SK-N-SH (cell line): ENCODE measurements at regions not wholly inside any gene's neighbourhood (a gene's known extent, or its start where the extent isn't known, plus 50 kb on each side); places are given as distances from the start of the nearest gene placed in this dataset.

Experiments used
- CTCF ChIA-PET: fragments of 300-600, 350-600 bp; formaldehyde crosslinking; extraction: SDS; loops from one replicate; lab custom pipeline; 2021; lab: Yijun Ruan, JAX
- POLR2A ChIA-PET: fragments of 350-600 bp; sonication (Branson Sonifier 250); formaldehyde crosslinking; extraction: SDS; loops from one replicate; lab custom pipeline; 2020; ENCODE audit warnings: antibody characterized with exemption, inconsistent platforms; lab: Yijun Ruan, JAX
- DNase-seq: peaks from one replicate; pipeline ENCODE4 v3.0.0; 2012
- H2AFZ ChIP-seq: fragments of 200-600 bp; sonication (generic); 2 replicates; pipeline ENCODE4 v1.8.1; 2016; ENCODE audit warnings: antibody characterized with exemption, mild to moderate bottlenecking, low read depth
- H3F3A ChIP-seq: fragments of 200-600 bp; sonication (generic); replicated peaks from 2 replicates; pipeline ENCODE3; 2016; ENCODE audit warnings: antibody characterized with exemption, mild to moderate bottlenecking; ENCODE audit not compliant: insufficient read depth
- H3K27ac ChIP-seq, 2 experiments: fragments of 200-500 bp in 1 of 2; fragments of 200-600 bp in 1 of 2; sonication (Bioruptor generic) in 1 of 2; sonication (generic), shearing (Covaris generic) in 1 of 2; 2 replicates each; pipeline versions ENCODE4 v1.5.1 to v1.6.1; 2014 to 2016; ENCODE audit warnings: low read depth in 2 of 2, inconsistent platforms in 1 of 2, low read length in 1 of 2, mild to moderate bottlenecking in 1 of 2, mixed read lengths in 1 of 2
- H3K27me3 ChIP-seq: fragments of 200-600 bp; sonication (generic), shearing (Covaris generic); 2 replicates; pipeline ENCODE4 v1.6.1; 2016; ENCODE audit warnings: mixed run types; ENCODE audit not compliant: insufficient read depth
- H3K36me3 ChIP-seq, 2 experiments: fragments of 200-500 bp in 1 of 2; fragments of 200-600 bp in 1 of 2; sonication (Bioruptor generic) in 1 of 2; sonication (generic) in 1 of 2; replicated peaks in 1 of 2; 2 replicates each; pipeline versions ENCODE3 to v1.5.1; 2014 to 2016; ENCODE audit warnings: low read length in 1 of 2, mild to moderate bottlenecking in 1 of 2; ENCODE audit not compliant: insufficient read depth in 2 of 2, control insufficient read depth in 1 of 2
- H3K4me1 ChIP-seq, 2 experiments: fragments of 200-500 bp in 1 of 2; fragments of 200-600 bp in 1 of 2; sonication (Bioruptor generic) in 1 of 2; sonication (generic), shearing (Covaris generic) in 1 of 2; 2 replicates each; pipeline versions ENCODE4 v1.5.1 to v1.6.1; 2014 to 2016; ENCODE audit warnings: low read depth in 1 of 2, low read length in 1 of 2, mixed run types in 1 of 2; ENCODE audit not compliant: insufficient read depth in 2 of 2, control insufficient read depth in 1 of 2
- H3K4me2 ChIP-seq: fragments of 200-600 bp; sonication (generic), shearing (Covaris generic); 2 replicates; pipeline ENCODE4 v1.6.1; 2017; ENCODE audit warnings: mixed run types
- H3K4me3 ChIP-seq, 2 experiments: fragments of 200-500 bp in 1 of 2; fragments of 200-600 bp in 1 of 2; sonication (Bioruptor generic) in 1 of 2; sonication (generic), shearing (Covaris generic) in 1 of 2; 2 replicates each; pipeline versions ENCODE4 v1.5.1 to v1.8.1; 2014 to 2016; ENCODE audit warnings: low read depth in 2 of 2, inconsistent platforms in 1 of 2, low read length in 1 of 2, mild to moderate bottlenecking in 1 of 2, mixed read lengths in 1 of 2, moderate library complexity in 1 of 2
- H3K79me2 ChIP-seq: fragments of 200-600 bp; sonication (generic); 2 replicates; pipeline ENCODE4 v1.8.1; 2017; ENCODE audit warnings: mild to moderate bottlenecking; ENCODE audit not compliant: insufficient read depth
- H3K9ac ChIP-seq: fragments of 200-600 bp; sonication (generic); 2 replicates; pipeline ENCODE4 v1.6.1; 2017; ENCODE audit warnings: mixed run types
- H3K9me2 ChIP-seq: fragments of 200-600 bp; sonication (generic); 2 replicates; pipeline ENCODE4 v1.6.1; 2017; ENCODE audit warnings: mixed run types
- H3K9me3 ChIP-seq: fragments of 200-600 bp; sonication (generic); 2 replicates; pipeline ENCODE4 v1.6.1; 2017; ENCODE audit warnings: mixed run types, mild to moderate bottlenecking, moderate library complexity
- H4K20me1 ChIP-seq: fragments of 200-600 bp; sonication (generic); 2 replicates; pipeline ENCODE4 v1.6.1; 2017; ENCODE audit warnings: mild to moderate bottlenecking, mixed run types; ENCODE audit not compliant: insufficient read depth
- CHD2 ChIP-seq: fragments of 150-350 bp; IDR thresholded peaks from 2 replicates; pipeline ENCODE4 v1.6.1; 2018; ENCODE audit warnings: low read length; ENCODE audit not compliant: partially characterized antibody
- ELF1 ChIP-seq: IDR thresholded peaks from 2 replicates; pipeline ENCODE4 v1.4.0; 2012
- EP300 ChIP-seq, 2 experiments: IDR thresholded peaks; 2 replicates each; pipeline versions ENCODE4 v1.4.0 to v1.6.1; 2012; ENCODE audit warnings: borderline replicate concordance in 1 of 2, low read depth in 1 of 2, low read length in 1 of 2
- EZH2phosphoT487 ChIP-seq: fragments of 200-600 bp; sonication (generic); IDR thresholded peaks from 2 replicates; pipeline ENCODE4 v1.6.1; 2017; ENCODE audit warnings: low read depth, mixed run types, mild to moderate bottlenecking, antibody characterized with exemption, moderate library complexity, borderline replicate concordance
- FOSL2 ChIP-seq: IDR thresholded peaks from 2 replicates; pipeline ENCODE4 v1.4.0; 2012; ENCODE audit warnings: low read depth, mild to moderate bottlenecking, moderate library complexity, borderline replicate concordance
- FOXJ3 ChIP-seq: sonication (generic); formaldehyde crosslinking; IDR thresholded peaks from 2 replicates; pipeline ENCODE4 v1.5.1; 2020; ENCODE audit warnings: mild to moderate bottlenecking, missing genetic modification reagents
- GABPA ChIP-seq: IDR thresholded peaks from 2 replicates; pipeline ENCODE4 v1.4.0; 2012; ENCODE audit warnings: low read depth, mild to moderate bottlenecking
- JUND ChIP-seq: IDR thresholded peaks from 2 replicates; pipeline ENCODE4 v1.4.0; 2012
- MAX ChIP-seq: IDR thresholded peaks from 2 replicates; pipeline ENCODE4 v1.4.0; 2012; ENCODE audit warnings: low read depth
- MEF2A ChIP-seq: IDR thresholded peaks from 2 replicates; pipeline ENCODE4 v1.4.0; 2012; ENCODE audit warnings: low read depth, borderline replicate concordance
- MXI1 ChIP-seq: IDR thresholded peaks from 2 replicates; pipeline ENCODE4 v1.6.1; 2012; ENCODE audit warnings: mild to moderate bottlenecking, low read depth, low read length, improper control_type of control experiment
- NFIC ChIP-seq: IDR thresholded peaks from 2 replicates; pipeline ENCODE4 v1.4.0; 2012; ENCODE audit warnings: borderline replicate concordance
- NRF1 ChIP-seq: IDR thresholded peaks from 2 replicates; pipeline ENCODE4 v1.6.1; 2012; ENCODE audit warnings: low read depth, mild to moderate bottlenecking, low read length
- POLR2AphosphoS5 ChIP-seq: IDR thresholded peaks from 2 replicates; pipeline ENCODE4 v1.6.1; 2012; ENCODE audit warnings: low read depth, low read length
- RAD21 ChIP-seq: IDR thresholded peaks from 2 replicates; pipeline ENCODE4 v1.6.1; 2012; ENCODE audit warnings: mild to moderate bottlenecking, low read length
- RCOR1 ChIP-seq: fragments of 150-350 bp; IDR thresholded peaks from 2 replicates; pipeline ENCODE4 v1.6.1; 2017; ENCODE audit warnings: antibody characterized with exemption, low read length
- RFX5 ChIP-seq: IDR thresholded peaks from 2 replicates; pipeline ENCODE4 v1.6.1; 2012; ENCODE audit warnings: mild to moderate bottlenecking, improper control_type of control experiment, low read length
- RXRA ChIP-seq: IDR thresholded peaks from 2 replicates; pipeline ENCODE4 v1.4.0; 2012; ENCODE audit warnings: low read depth, mild to moderate bottlenecking, borderline replicate concordance
- SIN3A ChIP-seq: IDR thresholded peaks from 2 replicates; pipeline ENCODE4 v1.6.1; 2012; ENCODE audit warnings: low read depth, mild to moderate bottlenecking, low read length, moderate library complexity, borderline replicate concordance
- TCF12 ChIP-seq: IDR thresholded peaks from 2 replicates; pipeline ENCODE4 v1.4.0; 2012
- TEAD4 ChIP-seq: IDR thresholded peaks from 2 replicates; pipeline ENCODE4 v1.4.0; 2012; ENCODE audit warnings: mild to moderate bottlenecking, borderline replicate concordance; ENCODE audit not compliant: insufficient read depth
- USF2 ChIP-seq: fragments of 150-350 bp; IDR thresholded peaks from 2 replicates; pipeline ENCODE4 v1.6.1; 2017; ENCODE audit warnings: antibody characterized with exemption, low read length, low read depth, borderline replicate concordance
- YY1 ChIP-seq: IDR thresholded peaks from 2 replicates; pipeline ENCODE4 v1.4.0; 2012; ENCODE audit warnings: low read depth, mild to moderate bottlenecking
- WGBS: methylation state at CpG from one replicate; pipeline ENCODE4 v1.1.6; 2017; ENCODE audit warnings: low lambda C conversion rate; 5-methylcytosine and 5-hydroxymethylcytosine counted together
- TF ChIP-seq, protein P1 (sequence below): IDR thresholded peaks from 2 replicates; pipeline ENCODE4 v1.4.0; 2012; ENCODE audit warnings: low read depth, borderline replicate concordance
- TF ChIP-seq, protein P2 (sequence below): IDR thresholded peaks from 2 replicates; pipeline ENCODE4 v1.4.0; 2012; ENCODE audit warnings: low read depth, borderline replicate concordance

DNA sequence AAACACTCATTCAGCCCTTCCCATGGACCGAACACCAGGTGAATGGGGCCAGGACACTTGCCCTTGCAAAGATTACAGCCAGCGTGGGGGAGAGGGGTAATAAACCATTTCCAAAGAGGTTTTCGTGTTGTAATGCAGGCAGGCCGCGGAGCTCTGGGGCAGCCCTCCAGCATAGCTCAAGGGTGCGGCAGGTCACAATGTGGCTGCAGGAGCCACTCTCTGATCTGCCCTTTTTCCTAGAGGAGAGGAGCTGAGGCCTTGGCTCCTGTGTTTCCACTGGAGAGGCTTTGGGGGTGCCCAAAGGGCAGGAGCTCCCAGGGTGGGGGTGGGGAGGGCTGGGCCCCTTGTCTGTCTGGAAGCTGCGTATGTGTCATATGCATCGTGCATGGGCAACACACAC is 134.2 kb upstream of the NECTIN1 start:
- 69% methylated on average over 8 of the region's 8 CpGs for WGBS
- H3K4me3 ChIP-seq, result no peak overlapping the region
- H4K20me1 ChIP-seq, result no peaks in the 10 kb centered on the region
- no peaks in the 10 kb centered on the region for H3K9me2 ChIP-seq
- no peaks in the 10 kb centered on the region for H3K9me3 ChIP-seq
- H3K4me1 ChIP-seq, result peaks cover 0 to 38% of the 10 kb centered on the region in 2 experiments; a peak in 1 of 4 replicates
- DNase-seq, result no peak
- CTCF ChIA-PET, result interaction anchor here (1.2 kb wide), 1 partner anchor 10 kb away, joined by 5 read pairs; no protein-coding TSS in a partner anchor
- peak overlapping the region in 1 of 2 experiments; percentile 36; a peak in 2 of 4 replicates for H3K27ac ChIP-seq
- no peak overlapping the region for H3K4me2 ChIP-seq
- no peak overlapping the region for H3K9ac ChIP-seq
- H3F3A ChIP-seq, result no peaks in the 10 kb centered on the region
- POLR2A ChIA-PET, result no interaction called here
- TF ChIP-seq GABPA, result no peak
- TF ChIP-seq EP300 (IDR thresholded peaks at IDR 0.05; ENCODE audit: borderline replicate concordance in 1 of 2, low read depth in 1 of 2, low read length in 1 of 2), result no peak
- TF ChIP-seq USF2, result no peak
- TF ChIP-seq RXRA, result no peak
- TF ChIP-seq, protein P1, sequence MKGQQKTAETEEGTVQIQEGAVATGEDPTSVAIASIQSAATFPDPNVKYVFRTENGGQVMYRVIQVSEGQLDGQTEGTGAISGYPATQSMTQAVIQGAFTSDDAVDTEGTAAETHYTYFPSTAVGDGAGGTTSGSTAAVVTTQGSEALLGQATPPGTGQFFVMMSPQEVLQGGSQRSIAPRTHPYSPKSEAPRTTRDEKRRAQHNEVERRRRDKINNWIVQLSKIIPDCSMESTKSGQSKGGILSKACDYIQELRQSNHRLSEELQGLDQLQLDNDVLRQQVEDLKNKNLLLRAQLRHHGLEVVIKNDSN, result no peak
- no peak for TF ChIP-seq RCOR1
- no peak for TF ChIP-seq FOXJ3 (CRISPR knock-in tag)
- no peak for TF ChIP-seq CHD2
- TF ChIP-seq NFIC, result no peak
- TF ChIP-seq EZH2phosphoT487, result no peak
- no peak for TF ChIP-seq RFX5
- TF ChIP-seq SIN3A, result no peak
- no peak for TF ChIP-seq TCF12
- no peak for TF ChIP-seq FOSL2
- no peak for TF ChIP-seq POLR2AphosphoS5
- TF ChIP-seq TEAD4, result no peak
- TF ChIP-seq RAD21, result no peak
- H3K79me2 ChIP-seq, result no peaks in the 10 kb centered on the region
- H3K27me3 ChIP-seq, result 0 out of 2 replicates have a peak, but pooled peaks cover 9% of the 10 kb centered on the region
- no peak overlapping the region for H2AFZ ChIP-seq
- H3K36me3 ChIP-seq, result no peaks in the 10 kb centered on the region

DNA sequence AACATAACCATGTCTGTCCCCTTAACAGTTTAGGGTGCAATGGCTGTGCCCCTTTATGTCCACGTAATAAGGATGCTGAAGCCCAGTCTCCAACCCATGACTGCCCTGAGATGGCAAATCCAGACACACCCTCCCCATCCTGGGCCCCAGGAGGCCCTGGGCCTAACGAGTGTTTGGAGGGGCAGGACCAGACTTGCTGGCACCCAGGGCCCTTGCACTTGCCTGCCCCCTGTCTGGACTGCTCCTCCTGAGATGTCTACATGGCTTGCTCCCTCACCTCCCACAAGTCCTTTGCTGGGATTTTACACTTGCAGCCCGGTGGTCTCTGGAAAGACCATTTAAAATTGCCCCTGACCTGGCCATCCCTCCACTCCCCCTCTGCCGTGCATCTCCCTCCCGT is 132.2 kb upstream of the NECTIN1 start:
- no peaks in the 10 kb centered on the region for H3K79me2 ChIP-seq
- no peak overlapping the region for H3K27ac ChIP-seq
- WGBS, result 27% methylated on average over 4 of the region's 5 CpGs
- H3K9me3 ChIP-seq, result no peaks in the 10 kb centered on the region
- H2AFZ ChIP-seq, result no peak overlapping the region
- H3K27me3 ChIP-seq, result 0 out of 2 replicates have a peak, but pooled peaks cover 11% of the 10 kb centered on the region
- H3K9ac ChIP-seq, result no peak overlapping the region
- CTCF ChIA-PET, result no interaction called here
- POLR2A ChIA-PET, result no interaction called here
- H4K20me1 ChIP-seq, result no peaks in the 10 kb centered on the region
- DNase-seq, result no peak
- no peaks in the 10 kb centered on the region for H3F3A ChIP-seq
- H3K4me2 ChIP-seq, result no peak overlapping the region
- peaks cover 0 to 55% of the 10 kb centered on the region in 2 experiments; a peak in 1 of 4 replicates for H3K4me1 ChIP-seq
- H3K9me2 ChIP-seq, result no peaks in the 10 kb centered on the region
- H3K36me3 ChIP-seq, result no peaks in the 10 kb centered on the region
- H3K4me3 ChIP-seq, result no peak overlapping the region
- TF ChIP-seq MEF2A (no peak), POLR2AphosphoS5 (no peak), NRF1 (no peak), JUND (no peak), MXI1 (no peak), FOXJ3 (CRISPR knock-in tag) (no peak), ELF1 (no peak), TEAD4 (no peak), RCOR1 (no peak), RFX5 (no peak), GABPA (no peak), TCF12 (no peak), USF2 (no peak), EZH2phosphoT487 (no peak), CHD2 (no peak), YY1 (no peak), MAX (no peak)
- TF ChIP-seq, protein P2, sequence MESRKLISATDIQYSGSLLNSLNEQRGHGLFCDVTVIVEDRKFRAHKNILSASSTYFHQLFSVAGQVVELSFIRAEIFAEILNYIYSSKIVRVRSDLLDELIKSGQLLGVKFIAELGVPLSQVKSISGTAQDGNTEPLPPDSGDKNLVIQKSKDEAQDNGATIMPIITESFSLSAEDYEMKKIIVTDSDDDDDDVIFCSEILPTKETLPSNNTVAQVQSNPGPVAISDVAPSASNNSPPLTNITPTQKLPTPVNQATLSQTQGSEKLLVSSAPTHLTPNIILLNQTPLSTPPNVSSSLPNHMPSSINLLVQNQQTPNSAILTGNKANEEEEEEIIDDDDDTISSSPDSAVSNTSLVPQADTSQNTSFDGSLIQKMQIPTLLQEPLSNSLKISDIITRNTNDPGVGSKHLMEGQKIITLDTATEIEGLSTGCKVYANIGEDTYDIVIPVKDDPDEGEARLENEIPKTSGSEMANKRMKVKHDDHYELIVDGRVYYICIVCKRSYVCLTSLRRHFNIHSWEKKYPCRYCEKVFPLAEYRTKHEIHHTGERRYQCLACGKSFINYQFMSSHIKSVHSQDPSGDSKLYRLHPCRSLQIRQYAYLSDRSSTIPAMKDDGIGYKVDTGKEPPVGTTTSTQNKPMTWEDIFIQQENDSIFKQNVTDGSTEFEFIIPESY, result no peak
